ENCODE measurements at regions not wholly inside any gene's neighbourhood (a gene's known extent, or its start where the extent isn't known, plus 50 kb on each side); places are given as distances from the start of the nearest gene placed in this dataset.
"Not testable (repeated sequence)": the region's sequence is repeated elsewhere in the genome, so short reads cannot be mapped to it uniquely, and the experiment has no call there.

GRCh38 chr3:80663426-80663825, 895.6 kb upstream of the ROBO1 start:
- H3K9me3 ChIP-seq (ENCODE audit: control insufficient read depth, insufficient read depth, low read length): peaks cover 16% of the 10 kb centered on the region
- H3K9ac ChIP-seq (ENCODE audit: low read depth, low read length): no peak overlapping the region
- H3K4me1 ChIP-seq (ENCODE audit: control insufficient read depth, insufficient read depth, low read length): no peaks in the 10 kb centered on the region; the same call in 1 of the 2 replicates
- no peaks in the 10 kb centered on the region for H3K36me3 ChIP-seq (ENCODE audit: control insufficient read depth, insufficient read depth, low read length)
- no peaks in the 10 kb centered on the region for H3K27me3 ChIP-seq (ENCODE audit: control insufficient read depth, insufficient read depth, low read length)
- no peak overlapping the region for H3K4me3 ChIP-seq (ENCODE audit: low read depth, low read length)
- H3K27ac ChIP-seq (ENCODE audit: low read depth, low read length): no peak overlapping the region

GRCh38 chr3:80655216-80655615, 887.4 kb upstream of the ROBO1 start:
- no peak overlapping the region for H3K4me3 ChIP-seq (ENCODE audit: low read depth, low read length)
- no peaks in the 10 kb centered on the region for H3K9me3 ChIP-seq (ENCODE audit: control insufficient read depth, insufficient read depth, low read length)
- H3K9ac ChIP-seq (ENCODE audit: low read depth, low read length): no peak overlapping the region
- no peaks in the 10 kb centered on the region for H3K4me1 ChIP-seq (ENCODE audit: control insufficient read depth, insufficient read depth, low read length)
- H3K36me3 ChIP-seq (ENCODE audit: control insufficient read depth, insufficient read depth, low read length): no peaks in the 10 kb centered on the region
- H3K27me3 ChIP-seq (ENCODE audit: control insufficient read depth, insufficient read depth, low read length): no peaks in the 10 kb centered on the region
- no peak overlapping the region for H3K27ac ChIP-seq (ENCODE audit: low read depth, low read length)

DNA sequence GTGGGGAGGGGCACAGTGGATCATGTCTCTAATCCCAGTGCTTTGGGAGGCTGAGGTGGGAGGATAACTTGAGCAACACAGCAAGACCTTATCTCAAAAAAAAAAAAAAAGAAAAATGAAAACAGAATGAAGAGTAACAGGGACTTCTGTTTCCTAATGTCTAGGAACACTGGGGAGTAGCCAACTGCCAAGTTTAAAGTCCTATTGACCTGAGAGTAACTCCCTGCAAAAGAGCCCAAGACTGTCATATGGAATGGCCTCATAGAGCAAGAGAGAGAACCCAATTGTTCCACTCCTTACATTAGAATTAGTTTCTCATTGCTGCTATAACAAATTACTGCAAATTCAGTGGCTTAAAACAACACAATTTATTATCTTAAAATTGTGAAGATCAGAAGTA, 881.4 kb upstream of the ROBO1 start:
- no peaks in the 10 kb centered on the region for H3K4me1 ChIP-seq (ENCODE audit: control insufficient read depth, insufficient read depth, low read length)
- H3K9ac ChIP-seq (ENCODE audit: low read depth, low read length): no peak overlapping the region
- H3K4me3 ChIP-seq (ENCODE audit: low read depth, low read length): no peak overlapping the region
- no peak overlapping the region for H3K27ac ChIP-seq (ENCODE audit: low read depth, low read length)
- H3K36me3 ChIP-seq (ENCODE audit: control insufficient read depth, insufficient read depth, low read length): no peaks in the 10 kb centered on the region
- no peaks in the 10 kb centered on the region for H3K27me3 ChIP-seq (ENCODE audit: control insufficient read depth, insufficient read depth, low read length)
- H3K9me3 ChIP-seq (ENCODE audit: control insufficient read depth, insufficient read depth, low read length): no peaks in the 10 kb centered on the region

GRCh38 chr3:80643421-80643820, 875.6 kb upstream of the ROBO1 start:
- H3K4me1 ChIP-seq (ENCODE audit: control insufficient read depth, insufficient read depth, low read length): no peaks in the 10 kb centered on the region; the same call in 1 of the 2 replicates
- no peaks in the 10 kb centered on the region for H3K27me3 ChIP-seq (ENCODE audit: control insufficient read depth, insufficient read depth, low read length)
- H3K9ac ChIP-seq (ENCODE audit: low read depth, low read length): no peak overlapping the region
- no peaks in the 10 kb centered on the region for H3K9me3 ChIP-seq (ENCODE audit: control insufficient read depth, insufficient read depth, low read length)
- H3K36me3 ChIP-seq (ENCODE audit: control insufficient read depth, insufficient read depth, low read length): no peaks in the 10 kb centered on the region
- H3K27ac ChIP-seq (ENCODE audit: low read depth, low read length): no peak overlapping the region
- H3K4me3 ChIP-seq (ENCODE audit: low read depth, low read length): no peak overlapping the region

DNA sequence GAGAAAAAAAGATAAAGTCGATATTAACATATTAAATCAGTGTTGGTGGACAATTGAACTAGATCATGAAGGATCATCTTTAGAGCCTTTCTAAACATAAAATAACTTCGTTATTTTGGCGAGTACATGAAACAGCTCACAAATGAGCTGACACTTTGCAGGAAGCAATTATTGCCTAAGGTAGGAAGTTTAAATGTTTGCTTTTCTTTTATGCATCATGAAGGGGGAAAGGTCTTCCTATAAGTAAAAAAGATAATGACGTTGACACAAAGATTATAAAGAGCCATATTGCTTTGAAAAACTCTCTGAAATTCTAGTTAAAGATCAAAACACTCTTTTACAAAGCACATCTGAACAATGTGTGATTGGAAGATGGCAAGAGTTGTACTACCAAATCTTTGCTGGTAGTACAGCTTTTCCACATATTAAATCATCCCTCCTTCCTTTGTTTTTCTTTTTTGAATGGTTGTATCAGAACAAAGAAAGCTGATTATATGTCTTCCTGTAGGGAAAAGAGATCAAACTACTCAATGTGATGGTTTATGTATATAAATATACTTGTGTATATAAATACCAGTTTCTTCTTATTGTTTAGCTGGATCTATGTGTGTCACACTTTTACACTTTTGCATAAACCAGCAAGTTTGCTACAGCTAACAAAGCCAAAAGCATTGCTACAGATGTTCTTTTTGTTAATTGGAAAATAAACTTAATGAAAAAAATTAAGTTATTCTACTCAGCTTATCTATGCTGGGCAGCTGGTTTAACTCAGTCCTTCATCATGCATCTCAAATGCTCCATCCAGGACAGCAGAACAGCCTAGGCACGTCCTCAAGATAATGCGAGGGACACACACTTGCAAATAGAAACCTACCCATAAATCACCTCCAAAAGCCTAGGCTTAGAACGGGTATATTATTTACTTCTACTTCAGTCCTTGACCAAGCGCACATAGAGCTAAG, 850.8 kb upstream of the ROBO1 start:
- Histone ChIP-seq H3K27me3 (ENCODE audit: control insufficient read depth, insufficient read depth, low read length) (no peaks in the 10 kb centered on the region), H3K27ac (ENCODE audit: low read depth, low read length) (no peak overlapping the region), H3K36me3 (ENCODE audit: control insufficient read depth, insufficient read depth, low read length) (no peaks in the 10 kb centered on the region), H3K4me1 (ENCODE audit: control insufficient read depth, insufficient read depth, low read length) (no peaks in the 10 kb centered on the region), H3K9me3 (ENCODE audit: control insufficient read depth, insufficient read depth, low read length) (no peaks in the 10 kb centered on the region), H3K4me3 (ENCODE audit: low read depth, low read length) (no peak overlapping the region), H3K9ac (ENCODE audit: low read depth, low read length) (no peak overlapping the region)

DNA sequence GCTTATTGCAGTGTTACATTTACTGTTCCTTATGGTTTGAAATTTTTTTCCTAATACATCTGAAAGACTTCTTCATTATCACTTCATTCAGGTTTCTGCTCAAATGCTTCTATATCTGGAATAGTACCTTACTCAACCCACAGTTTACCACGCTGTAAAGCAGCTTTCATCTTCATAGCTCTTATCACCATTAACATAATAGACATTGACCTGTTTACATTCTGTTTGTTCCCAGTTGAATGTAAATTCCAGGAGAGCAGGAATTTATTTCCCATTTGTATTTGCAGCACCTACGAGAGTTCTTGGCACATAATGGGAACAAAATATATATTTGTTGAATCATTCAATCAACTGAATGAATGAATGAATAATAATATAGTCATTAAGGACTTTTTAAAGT, 844.6 kb upstream of the ROBO1 start:
- H3K9ac ChIP-seq (ENCODE audit: low read depth, low read length): no peak overlapping the region
- no peaks in the 10 kb centered on the region for H3K36me3 ChIP-seq (ENCODE audit: control insufficient read depth, insufficient read depth, low read length)
- no peak overlapping the region for H3K27ac ChIP-seq (ENCODE audit: low read depth, low read length)
- no peak overlapping the region for H3K4me3 ChIP-seq (ENCODE audit: low read depth, low read length)
- no peaks in the 10 kb centered on the region for H3K27me3 ChIP-seq (ENCODE audit: control insufficient read depth, insufficient read depth, low read length)
- H3K9me3 ChIP-seq (ENCODE audit: control insufficient read depth, insufficient read depth, low read length): no peaks in the 10 kb centered on the region
- peaks cover 9% of the 10 kb centered on the region; the same call in 1 of the 2 replicates for H3K4me1 ChIP-seq (ENCODE audit: control insufficient read depth, insufficient read depth, low read length)

GRCh38 chr3:80608072-80608471, 840.3 kb upstream of the ROBO1 start:
- H3K36me3 ChIP-seq (ENCODE audit: control insufficient read depth, insufficient read depth, low read length); H3K27ac ChIP-seq (ENCODE audit: low read depth, low read length); H3K9ac ChIP-seq (ENCODE audit: low read depth, low read length); H3K27me3 ChIP-seq (ENCODE audit: control insufficient read depth, insufficient read depth, low read length); H3K4me3 ChIP-seq (ENCODE audit: low read depth, low read length); H3K9me3 ChIP-seq (ENCODE audit: control insufficient read depth, insufficient read depth, low read length): not testable (repeated sequence)
- H3K4me1 ChIP-seq (ENCODE audit: control insufficient read depth, insufficient read depth, low read length): peaks cover 22% of the 10 kb centered on the region; the same call in 1 of the 2 replicates

DNA sequence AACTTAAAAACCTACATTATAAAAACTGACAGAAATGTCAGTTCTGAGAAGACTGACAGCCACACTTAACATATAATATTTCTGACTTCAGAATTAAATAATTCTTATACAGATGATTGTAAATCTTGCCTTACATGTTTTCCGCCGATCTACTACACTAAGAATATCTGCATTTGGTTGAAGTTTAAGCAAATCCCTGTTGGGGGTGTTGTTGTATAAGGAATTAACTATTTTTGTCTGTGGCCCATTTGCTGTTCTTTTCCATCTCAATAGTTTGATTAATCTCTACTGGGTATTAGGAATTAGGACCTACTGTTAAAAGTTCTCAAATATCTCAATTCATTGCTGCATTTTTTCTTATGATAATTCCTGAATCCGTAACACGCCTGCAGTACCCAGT, 838.3 kb upstream of the ROBO1 start:
- no peak overlapping the region for H3K4me3 ChIP-seq (ENCODE audit: low read depth, low read length)
- H3K9ac ChIP-seq (ENCODE audit: low read depth, low read length): no peak overlapping the region
- peaks cover 15% of the 10 kb centered on the region; the same call in 1 of the 2 replicates for H3K4me1 ChIP-seq (ENCODE audit: control insufficient read depth, insufficient read depth, low read length)
- no peaks in the 10 kb centered on the region for H3K9me3 ChIP-seq (ENCODE audit: control insufficient read depth, insufficient read depth, low read length)
- H3K27me3 ChIP-seq (ENCODE audit: control insufficient read depth, insufficient read depth, low read length): no peaks in the 10 kb centered on the region
- H3K27ac ChIP-seq (ENCODE audit: low read depth, low read length): no peak overlapping the region
- no peaks in the 10 kb centered on the region for H3K36me3 ChIP-seq (ENCODE audit: control insufficient read depth, insufficient read depth, low read length)

- Histone ChIP-seq H3K4me3 (ENCODE audit: low read depth, low read length) (no peak overlapping the region), H3K9me3 (ENCODE audit: control insufficient read depth, insufficient read depth, low read length) (peaks cover 5% of the 10 kb centered on the region; the same call in 1 of the 2 replicates), H3K36me3 (ENCODE audit: control insufficient read depth, insufficient read depth, low read length) (no peaks in the 10 kb centered on the region), H3K9ac (ENCODE audit: low read depth, low read length) (no peak overlapping the region), H3K27me3 (ENCODE audit: control insufficient read depth, insufficient read depth, low read length) (no peaks in the 10 kb centered on the region), H3K4me1 (ENCODE audit: control insufficient read depth, insufficient read depth, low read length) (peaks cover 4% of the 10 kb centered on the region; the same call in 1 of the 2 replicates), H3K27ac (ENCODE audit: low read depth, low read length) (no peak overlapping the region)
Observed at GRCh38 chr3:80601479-80601878, 833.7 kb upstream of the ROBO1 start.

- H3K27me3 ChIP-seq (ENCODE audit: control insufficient read depth, insufficient read depth, low read length): no peaks in the 10 kb centered on the region
- H3K4me1 ChIP-seq (ENCODE audit: control insufficient read depth, insufficient read depth, low read length): no peaks in the 10 kb centered on the region
- H3K9me3 ChIP-seq (ENCODE audit: control insufficient read depth, insufficient read depth, low read length): no peaks in the 10 kb centered on the region
- no peaks in the 10 kb centered on the region for H3K36me3 ChIP-seq (ENCODE audit: control insufficient read depth, insufficient read depth, low read length)
- H3K9ac ChIP-seq (ENCODE audit: low read depth, low read length): no peak overlapping the region
- no peak overlapping the region for H3K4me3 ChIP-seq (ENCODE audit: low read depth, low read length)
- no peak overlapping the region for H3K27ac ChIP-seq (ENCODE audit: low read depth, low read length)
Observed at GRCh38 chr3:80592792-80593191, 825.0 kb upstream of the ROBO1 start.

DNA sequence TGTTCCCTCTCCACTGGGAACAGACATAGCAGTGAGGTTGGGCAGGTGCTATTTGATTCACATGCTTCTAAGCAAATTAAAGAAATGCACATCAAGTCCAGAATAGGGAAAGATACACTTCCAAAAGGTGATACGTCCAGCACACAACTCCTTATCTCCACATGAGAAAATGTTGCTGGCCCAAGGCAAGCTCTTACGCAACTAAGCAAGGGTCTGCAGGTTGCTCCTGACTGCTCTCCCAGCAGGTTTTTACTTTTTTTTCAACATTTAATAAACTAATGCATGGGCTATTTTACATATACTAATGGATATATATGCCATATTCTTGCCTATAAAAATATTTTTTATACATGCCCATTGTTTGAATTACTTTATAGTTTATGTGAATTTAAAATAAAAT, 818.5 kb upstream of the ROBO1 start:
- no peak overlapping the region for H3K4me3 ChIP-seq (ENCODE audit: low read depth, low read length)
- no peak overlapping the region for H3K27ac ChIP-seq (ENCODE audit: low read depth, low read length)
- no peaks in the 10 kb centered on the region for H3K36me3 ChIP-seq (ENCODE audit: control insufficient read depth, insufficient read depth, low read length)
- H3K9ac ChIP-seq (ENCODE audit: low read depth, low read length): no peak overlapping the region
- no peaks in the 10 kb centered on the region for H3K27me3 ChIP-seq (ENCODE audit: control insufficient read depth, insufficient read depth, low read length)
- H3K9me3 ChIP-seq (ENCODE audit: control insufficient read depth, insufficient read depth, low read length): no peaks in the 10 kb centered on the region
- peaks cover 2% of the 10 kb centered on the region; the same call in 1 of the 2 replicates for H3K4me1 ChIP-seq (ENCODE audit: control insufficient read depth, insufficient read depth, low read length)
